GM19238 (cell line): ENCODE measurements at regions not wholly inside any gene's neighbourhood (a gene's known extent, or its start where the extent isn't known, plus 50 kb on each side); places are given as distances from the start of the nearest gene placed in this dataset.
"Not testable (repeated sequence)": the region's sequence is repeated elsewhere in the genome, so short reads cannot be mapped to it uniquely, and the experiment has no call there.

Source experiments
- DNase-seq: peaks from one replicate; pipeline ENCODE4 v3.0.0; 2011; ENCODE audit warnings: low spot score; ENCODE audit not compliant: insufficient read length

DNA sequence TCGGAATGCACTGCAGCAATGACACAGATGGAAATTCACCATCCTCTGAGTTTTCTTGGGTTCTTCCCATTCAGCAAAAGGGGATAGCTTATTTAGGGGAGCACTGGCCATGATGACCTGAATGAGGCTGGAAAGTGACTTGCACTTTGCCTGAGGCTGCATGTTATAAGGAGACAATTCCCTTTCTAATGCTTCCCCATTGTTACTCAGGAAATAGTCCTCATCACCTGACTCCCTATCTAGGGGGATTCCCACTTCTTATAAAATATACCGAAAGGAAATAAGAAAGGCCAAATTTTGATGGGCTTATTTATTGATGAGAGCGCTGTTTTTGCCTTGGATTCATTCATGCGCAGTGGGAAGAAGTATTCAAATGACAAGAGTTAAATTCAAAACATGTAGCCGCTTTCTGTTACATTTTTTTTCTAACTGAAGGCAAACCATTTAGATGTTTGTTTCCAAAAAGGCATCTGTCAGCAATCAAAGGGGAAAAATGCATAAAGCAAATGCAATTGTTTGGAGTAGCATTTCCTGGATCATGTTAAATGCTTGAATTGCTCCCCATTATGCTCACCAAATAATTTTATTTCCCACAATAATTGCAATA is 220.3 kb upstream of the NFIA start:
- DNase-seq = no peak

DNA sequence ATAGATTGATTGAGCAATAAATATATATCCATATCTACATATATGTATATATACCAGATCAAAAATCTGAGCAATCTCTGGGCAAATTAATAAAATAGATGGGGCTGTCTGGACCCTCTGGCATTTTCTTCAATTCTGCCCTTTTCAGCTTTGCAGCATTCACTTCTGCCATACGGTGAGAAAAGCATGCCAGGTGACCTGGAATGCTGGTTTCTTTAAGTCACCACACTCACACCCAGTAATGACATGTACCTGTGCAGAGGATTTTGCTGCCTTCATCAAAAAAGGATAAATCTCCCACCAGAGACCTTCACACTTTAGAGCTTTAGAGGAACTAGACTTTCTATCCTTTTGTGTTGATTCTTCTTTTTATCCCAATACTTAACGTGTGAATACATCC is 223.2 kb upstream of the NFIA start:
- DNase-seq = no peak

- no peak for DNase-seq
Observed at GRCh38 chr1:60857851-60858250, 224.5 kb upstream of the NFIA start.

- DNase-seq = no peak
Observed at GRCh38 chr1:60850084-60850483, 232.3 kb upstream of the NFIA start.

- no peak for DNase-seq
Observed at GRCh38 chr1:60849401-60849800, 233.0 kb upstream of the NFIA start.

GRCh38 chr1:60848583-60849188 is 233.7 kb upstream of the NFIA start:
- DNase-seq = no peak

DNA sequence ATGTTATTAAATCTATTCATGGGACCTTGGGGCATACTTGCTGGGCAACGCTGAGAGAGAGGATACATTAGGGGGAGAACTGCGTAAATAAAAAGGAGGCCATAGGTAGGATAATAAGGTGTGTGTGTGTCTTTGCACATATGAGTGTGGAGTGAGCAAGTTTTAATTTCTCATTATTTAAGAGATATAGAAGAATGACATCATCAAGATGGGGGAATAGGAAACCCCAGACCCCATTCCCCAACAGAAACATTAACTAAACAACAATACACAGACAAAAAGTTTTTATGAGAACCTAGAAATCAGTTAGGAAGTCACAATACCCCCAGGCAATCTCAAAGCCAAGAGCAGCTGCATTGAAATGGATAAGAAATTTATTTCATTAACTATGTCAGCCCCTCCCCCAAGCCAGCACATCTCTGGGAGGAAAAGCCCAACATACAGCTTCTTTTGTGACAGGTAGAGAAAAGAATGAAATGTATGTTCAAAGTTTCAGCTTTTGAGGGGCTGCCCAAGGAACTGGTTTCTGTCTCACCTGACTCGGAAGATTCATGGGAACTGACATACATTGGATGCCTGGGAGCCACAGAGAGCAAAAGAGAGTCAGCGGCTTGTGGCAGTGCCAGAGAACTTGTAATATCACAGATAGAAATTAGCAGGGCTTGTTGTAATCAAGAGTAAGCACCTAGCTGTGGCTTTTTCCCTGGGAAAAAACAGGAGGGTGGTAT is 234.3 kb upstream of the NFIA start:
- no peak for DNase-seq

GRCh38 chr1:60847391-60847790 is 235.0 kb upstream of the NFIA start:
- DNase-seq = no peak

DNA sequence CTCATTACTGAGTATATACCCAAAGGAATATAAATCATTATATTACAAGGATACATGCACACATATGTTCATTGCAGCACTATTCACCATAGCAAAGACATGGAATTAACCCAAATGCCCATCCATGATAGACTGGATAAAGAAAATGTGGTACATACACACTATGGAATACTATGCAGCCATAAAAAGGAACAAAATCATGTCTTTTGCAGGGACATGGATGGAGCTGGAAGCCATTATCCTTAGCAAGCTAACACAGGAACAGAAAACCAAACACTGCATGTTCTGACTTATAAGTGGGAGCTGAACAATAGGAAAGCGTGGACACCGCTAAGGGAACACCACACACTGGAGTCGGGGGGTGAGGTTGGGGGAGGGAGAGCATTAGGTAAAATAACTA is 236.7 kb upstream of the NFIA start:
- not testable (repeated sequence) for DNase-seq

DNA sequence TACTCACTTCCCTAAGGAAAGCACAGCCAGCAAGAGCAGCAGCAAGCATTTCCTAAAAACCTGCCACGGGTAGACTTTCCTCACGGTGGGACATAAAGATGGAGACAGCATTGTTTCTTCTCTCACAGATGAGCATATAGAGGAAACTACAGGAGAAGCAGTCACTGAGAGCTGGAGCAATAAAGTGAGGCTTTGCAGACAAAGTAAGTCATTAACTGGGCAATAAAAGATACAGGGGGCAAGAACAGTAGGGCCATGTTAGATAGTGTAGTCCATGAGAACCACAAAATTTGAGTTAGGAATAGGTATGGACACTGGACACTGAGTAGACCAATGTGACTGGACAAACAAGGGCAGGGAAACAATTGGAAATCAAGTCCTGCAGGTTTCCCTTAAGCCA is 240.1 kb upstream of the NFIA start:
- DNase-seq = no peak

DNA sequence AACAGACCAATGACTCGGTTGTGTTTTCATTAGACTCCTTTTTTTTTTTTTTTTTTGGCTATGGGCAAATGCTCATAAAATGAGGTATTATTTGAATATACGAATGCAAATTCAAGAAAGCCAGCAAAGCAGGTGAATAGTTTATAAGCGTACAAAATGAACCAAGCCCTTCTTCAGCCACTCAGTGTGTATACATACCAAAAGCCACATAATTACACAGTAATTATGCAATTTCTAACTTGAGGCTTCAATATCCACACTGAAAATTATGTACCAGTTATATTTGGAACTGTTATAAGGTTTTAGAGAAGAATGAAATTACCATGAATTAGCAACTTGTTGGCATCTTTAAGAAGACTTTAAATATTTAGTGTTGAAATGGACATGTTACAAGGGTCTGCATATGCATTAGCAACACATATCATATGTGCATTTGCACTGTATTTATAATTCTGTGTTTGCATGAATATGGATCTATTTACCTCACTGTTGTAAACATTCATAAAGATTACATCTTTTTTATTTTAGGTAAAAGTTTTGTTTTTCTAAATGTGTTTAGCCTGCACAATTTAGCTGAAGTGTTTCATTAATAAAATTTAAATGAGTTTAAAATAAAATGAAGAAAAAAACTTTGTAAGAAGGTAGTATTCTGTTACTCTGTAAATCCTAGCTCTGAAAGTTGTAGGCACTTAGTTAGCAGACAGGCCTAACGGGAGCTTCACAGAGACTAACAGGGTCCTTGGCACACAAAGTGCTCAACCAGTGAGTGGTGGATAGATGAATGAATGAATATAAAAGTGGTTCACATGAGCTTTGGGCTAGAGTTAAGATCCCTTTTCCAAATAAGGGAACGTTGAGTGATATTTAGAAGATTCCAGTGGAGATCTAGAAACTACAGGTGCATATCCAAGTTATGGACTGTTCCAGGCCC is 241.0 kb upstream of the NFIA start:
- DNase-seq = no peak

DNA sequence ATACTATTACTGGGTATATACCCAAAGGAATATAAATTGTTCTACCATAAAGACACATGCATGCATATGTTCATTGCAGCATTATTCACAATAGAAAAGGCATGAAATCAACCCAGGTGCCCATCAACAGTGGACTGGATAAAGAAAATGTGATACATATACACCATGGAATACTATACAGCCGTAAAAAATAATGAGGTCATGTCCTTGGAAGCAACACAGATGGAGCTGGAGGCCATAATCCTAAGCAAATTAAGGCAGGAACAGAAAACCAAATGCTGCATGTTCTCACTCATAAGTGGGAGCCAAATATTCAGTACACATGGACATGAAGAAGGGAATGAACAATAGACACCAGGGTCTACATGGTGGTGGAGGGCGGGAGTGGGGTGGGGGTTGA is 241.9 kb upstream of the NFIA start:
- not testable (repeated sequence) for DNase-seq

DNA sequence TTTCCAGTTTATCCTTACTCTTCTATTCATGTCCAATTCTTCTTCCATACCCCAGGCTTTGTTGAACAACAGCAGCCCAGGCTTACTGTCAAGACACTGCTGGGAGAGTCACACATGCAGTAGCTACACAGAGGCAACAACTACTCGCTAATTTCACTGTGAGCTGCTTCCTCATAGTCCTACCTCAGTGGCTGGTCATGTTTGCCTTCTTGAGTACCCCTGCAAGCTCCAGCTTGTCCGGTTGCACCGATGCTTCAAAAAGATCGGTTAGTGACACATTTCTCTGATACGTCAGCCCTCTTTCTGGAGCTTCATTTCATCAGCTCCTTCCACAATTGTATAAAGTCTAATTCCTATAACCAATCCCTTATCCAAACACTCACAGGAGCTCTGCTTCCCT is 246.7 kb upstream of the NFIA start:
- DNase-seq = no peak

DNA sequence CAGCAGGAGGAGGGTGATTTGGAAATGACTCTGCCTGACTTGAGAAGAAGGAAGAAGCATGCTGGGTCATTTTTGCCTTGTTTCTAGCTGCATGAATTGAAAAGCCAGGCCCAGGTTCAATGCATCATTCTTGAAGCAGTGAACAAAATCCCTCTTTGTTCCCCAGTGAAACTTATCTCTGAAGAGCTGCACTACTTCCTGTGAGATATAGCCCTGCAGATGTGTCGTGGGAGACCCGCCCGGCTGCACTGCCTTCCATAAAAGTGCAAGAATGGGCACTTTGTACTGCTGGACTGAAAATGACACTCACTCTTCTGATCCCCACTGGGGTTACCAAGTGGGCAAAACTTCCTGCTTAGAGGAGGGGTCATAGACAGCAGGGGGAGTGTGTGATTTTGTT is 249.2 kb upstream of the NFIA start:
- no peak for DNase-seq

DNA sequence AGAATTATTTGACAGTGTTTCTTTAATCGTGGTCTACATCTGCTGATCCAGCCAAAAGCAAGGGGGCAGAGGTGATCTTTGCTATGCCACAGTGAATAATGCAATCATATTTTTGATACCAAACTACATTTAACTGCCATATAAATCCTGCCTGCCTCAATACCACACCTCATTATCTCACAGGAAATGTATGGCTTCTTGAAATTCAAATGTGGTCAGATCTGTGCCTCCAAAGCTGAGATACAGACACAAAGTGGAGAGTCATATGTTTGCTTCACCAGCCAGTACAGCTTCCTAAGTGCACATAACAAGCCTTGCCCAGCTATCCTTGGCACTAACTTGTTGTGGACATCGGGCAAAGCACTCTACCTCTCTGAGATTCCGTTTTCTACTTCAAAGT is 250.0 kb upstream of the NFIA start:
- DNase-seq = no peak

GRCh38 chr1:60831780-60832179 is 250.6 kb upstream of the NFIA start:
- no peak for DNase-seq

DNA sequence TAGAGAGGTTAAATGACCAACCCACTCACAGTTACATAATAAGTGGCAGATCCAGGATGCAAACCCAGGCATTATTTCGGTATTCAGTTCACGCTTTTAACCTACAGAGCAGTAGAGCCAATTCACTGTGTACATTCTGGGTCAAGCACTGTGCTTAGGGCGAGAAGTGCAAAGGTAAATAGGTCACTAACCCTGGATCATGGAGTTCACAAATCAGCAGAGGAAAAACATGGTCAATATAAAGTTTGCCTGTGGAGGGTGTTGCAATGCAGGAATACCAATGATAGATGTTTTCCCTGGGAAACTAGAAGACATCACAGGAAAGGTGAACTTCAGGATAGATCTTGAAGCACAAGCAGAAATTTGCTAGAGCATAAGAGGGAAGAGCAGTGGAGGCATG is 253.4 kb upstream of the NFIA start:
- no peak for DNase-seq

GRCh38 chr1:60826320-60827094 is 255.9 kb upstream of the NFIA start:
- no peak for DNase-seq

- no peak for DNase-seq
Observed at GRCh38 chr1:60825593-60825992, 256.8 kb upstream of the NFIA start.

DNA sequence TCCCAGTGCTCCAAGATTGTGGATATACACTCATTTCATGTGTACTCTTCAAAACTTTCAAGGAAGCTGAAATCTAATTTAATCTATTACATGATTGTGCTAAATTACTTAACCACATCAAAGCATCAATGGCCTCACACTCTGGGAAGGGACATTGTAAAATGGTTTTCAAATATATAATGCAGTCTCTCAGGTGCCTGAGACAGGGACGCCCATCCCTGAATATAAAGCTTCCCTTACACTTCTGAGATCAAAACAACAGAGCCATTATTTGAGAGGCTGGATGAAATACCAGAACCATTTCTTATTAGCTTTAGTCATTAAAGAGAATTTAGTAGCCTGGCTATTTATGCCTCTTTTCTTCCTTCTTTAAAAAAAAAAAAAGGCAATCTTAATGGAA is 259.2 kb upstream of the NFIA start:
- DNase-seq = no peak

- DNase-seq = no peak
Observed at GRCh38 chr1:60822252-60822651, 260.1 kb upstream of the NFIA start.
